ENCODE measurements at regions not wholly inside any gene's neighbourhood (a gene's known extent, or its start where the extent isn't known, plus 50 kb on each side); places are given as distances from the start of the nearest gene placed in this dataset.

- Histone ChIP-seq H4K20me1 (ENCODE audit: insufficient read depth, low read length) (no peaks in the 10 kb centered on the region), H3K4me1 (ENCODE audit: control insufficient read depth in 1 of 2, insufficient read depth in 2 of 2, low read length in 2 of 2) (no peaks in the 10 kb centered on the region), H3K4me2 (replicated peaks; ENCODE audit: extremely low read depth, low read length, poor library complexity, severe bottlenecking) (no peak overlapping the region), H3K4me3 (replicated peaks in 1 of 3; ENCODE audit: low read depth in 2 of 3, low read length in 3 of 3) (no peak overlapping the region), H3K27me3 (ENCODE audit: control insufficient read depth in 2 of 2, insufficient read depth in 2 of 2, low read length in 2 of 2) (no peaks in the 10 kb centered on the region), H3K36me3 (replicated peaks in 1 of 2; ENCODE audit: control insufficient read depth in 1 of 2, insufficient read depth in 2 of 2, low read length in 2 of 2) (no peaks in the 10 kb centered on the region), H3K27ac (ENCODE audit: low read depth in 1 of 2, low read length in 2 of 2) (no peak overlapping the region), H3K79me2 (ENCODE audit: insufficient read depth, low read length) (no peaks in the 10 kb centered on the region), H3K9ac (ENCODE audit: insufficient read depth, low read length, poor library complexity, severe bottlenecking) (no peak overlapping the region), H2AFZ (ENCODE audit: insufficient read depth, low read depth, low read length, poor library complexity, severe bottlenecking) (no peak overlapping the region), H3K9me3 (replicated peaks in 1 of 2; ENCODE audit: control insufficient read depth in 1 of 2, insufficient read depth in 1 of 2, low read length in 2 of 2) (no peaks in the 10 kb centered on the region)
- H3K27ac Mint-ChIP-seq: no peak overlapping the region
- H3K4me1 Mint-ChIP-seq: peaks cover 2% of the 10 kb centered on the region
- H3K4me3 Mint-ChIP-seq: no peak overlapping the region
- peaks cover 0 to 2% (median 0%) of the 10 kb centered on the region in 3 donors for H3K27me3 Mint-ChIP-seq (ENCODE audit: low read depth in 3 of 3)
- intact Hi-C loops (cut with micrococcal nuclease): no loop called here
- TF ChIP-seq CTCF (IDR thresholded peaks at IDR 0.05): no peak
- peaks cover 0 to 3% (median 0%) of the 10 kb centered on the region in 7 donors for H3K9me3 Mint-ChIP-seq
- no peaks in the 10 kb centered on the region for H3K36me3 Mint-ChIP-seq
- no peak for DNase-seq
- WGBS (ENCODE audit: insufficient coverage): no CpG with 5 or more reads among the region's 3 CpGs
Observed at GRCh38 chr3:70734756-70735155, 422.3 kb upstream of the MDFIC2 start.

- no peaks in the 10 kb centered on the region for H3K36me3 ChIP-seq (replicated peaks in 1 of 2; ENCODE audit: control insufficient read depth in 1 of 2, insufficient read depth in 2 of 2, low read length in 2 of 2)
- H3K36me3 Mint-ChIP-seq: no peaks in the 10 kb centered on the region
- no CpG with 5 or more reads among the region's 2 CpGs for WGBS (ENCODE audit: insufficient coverage)
- H3K4me1 ChIP-seq (ENCODE audit: control insufficient read depth in 1 of 2, insufficient read depth in 2 of 2, low read length in 2 of 2): no peaks in the 10 kb centered on the region
- no peaks in the 10 kb centered on the region for H3K4me1 Mint-ChIP-seq
- DNase-seq: no peak
- no peak overlapping the region for H3K4me3 Mint-ChIP-seq
- no peak overlapping the region for H3K9ac ChIP-seq (ENCODE audit: insufficient read depth, low read length, poor library complexity, severe bottlenecking)
- no peak overlapping the region for H2AFZ ChIP-seq (ENCODE audit: insufficient read depth, low read depth, low read length, poor library complexity, severe bottlenecking)
- no peaks in the 10 kb centered on the region for H4K20me1 ChIP-seq (ENCODE audit: insufficient read depth, low read length)
- H3K9me3 Mint-ChIP-seq: peaks cover 0 to 3% (median 0%) of the 10 kb centered on the region in 7 donors
- no peak overlapping the region for H3K4me3 ChIP-seq (replicated peaks in 1 of 3; ENCODE audit: low read depth in 2 of 3, low read length in 3 of 3)
- H3K9me3 ChIP-seq (replicated peaks in 1 of 2; ENCODE audit: control insufficient read depth in 1 of 2, insufficient read depth in 1 of 2, low read length in 2 of 2): no peaks in the 10 kb centered on the region
- H3K4me2 ChIP-seq (replicated peaks; ENCODE audit: extremely low read depth, low read length, poor library complexity, severe bottlenecking): no peak overlapping the region
- no peaks in the 10 kb centered on the region for H3K79me2 ChIP-seq (ENCODE audit: insufficient read depth, low read length)
- no peaks in the 10 kb centered on the region for H3K27me3 ChIP-seq (ENCODE audit: control insufficient read depth in 2 of 2, insufficient read depth in 2 of 2, low read length in 2 of 2)
- TF ChIP-seq CTCF (IDR thresholded peaks at IDR 0.05): no peak
- intact Hi-C loops (cut with micrococcal nuclease): no loop called here
- H3K27me3 Mint-ChIP-seq (ENCODE audit: low read depth in 3 of 3): no peaks in the 10 kb centered on the region
- H3K27ac ChIP-seq (ENCODE audit: low read depth in 1 of 2, low read length in 2 of 2): no peak overlapping the region
- no peak overlapping the region for H3K27ac Mint-ChIP-seq
Observed at GRCh38 chr3:70731046-70731445, 418.6 kb upstream of the MDFIC2 start.
